ENCODE measurements at regions not wholly inside any gene's neighbourhood (a gene's known extent, or its start where the extent isn't known, plus 50 kb on each side); places are given as distances from the start of the nearest gene placed in this dataset.

DNA sequence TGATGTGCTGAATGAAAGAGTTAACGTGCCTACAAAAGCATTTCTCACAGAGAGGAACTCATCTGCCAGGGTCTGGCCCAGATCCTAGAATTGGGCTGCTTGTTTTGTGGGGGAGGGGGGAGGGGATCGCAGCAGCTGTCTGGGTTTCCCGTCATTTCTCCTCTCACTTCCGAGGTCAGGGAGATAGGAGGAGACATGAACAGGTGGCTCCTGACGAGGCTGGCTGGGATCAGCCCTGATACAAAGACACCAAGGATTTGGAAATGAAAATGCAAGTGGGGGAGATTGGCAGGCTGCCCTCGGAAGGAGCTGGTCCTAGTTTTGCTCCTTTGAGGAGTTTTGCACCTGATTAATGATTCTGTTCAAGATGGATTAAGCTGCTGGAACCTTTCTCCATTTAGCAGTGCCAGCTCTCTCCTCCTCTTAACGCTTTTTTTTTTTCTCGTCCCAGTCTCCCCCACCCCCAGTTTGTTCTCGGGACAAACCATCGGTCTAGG is 86.8 kb upstream of the KMT2C start:
- ATAC-seq (ENCODE audit: low read depth) = peak; percentile 46; the same call in 1 of the 2 replicates

More for the DNA sequence above, 86.8 kb upstream of the KMT2C start:
- Histone ChIP-seq H3K23ac (ENCODE audit: low read depth, low read length) (no peak overlapping the region), H3K27me3 (ENCODE audit: control insufficient read depth, insufficient read depth, low read length) (no peaks in the 10 kb centered on the region), H2BK15ac (ENCODE audit: low read depth, low read length) (no peak overlapping the region), H3K36me3 (ENCODE audit: control insufficient read depth, insufficient read depth, low read length) (no peaks in the 10 kb centered on the region), H3K9ac (ENCODE audit: low read depth, low read length) (no peak overlapping the region), H3K4me3 (ENCODE audit: insufficient read depth, low read depth, low read length) (peak overlapping the region; percentile 19), H3K4ac (ENCODE audit: low read depth, low read length) (no peak overlapping the region), H2AFZ (replicated peaks; ENCODE audit: low read length, poor library complexity) (peak overlapping the region; percentile 67), H3K4me2 (ENCODE audit: low read depth, low read length) (peak overlapping the region; percentile 70), H3K14ac (replicated peaks; ENCODE audit: low read depth, low read length) (no peak overlapping the region), H3K27ac (ENCODE audit: insufficient read depth, low read length) (no peak overlapping the region), H4K5ac (ENCODE audit: low read depth, low read length) (no peak overlapping the region), H2AK5ac (ENCODE audit: low read depth, low read length) (no peak overlapping the region), H3K56ac (ENCODE audit: extremely low read depth, insufficient read depth, low read length) (no peak overlapping the region), H3K18ac (ENCODE audit: low read depth, low read length) (no peak overlapping the region), H4K20me1 (ENCODE audit: insufficient read depth, low read length) (no peaks in the 10 kb centered on the region), H4K8ac (ENCODE audit: low read depth in 2 of 2, low read length in 2 of 2) (no peak overlapping the region), H3K9me1 (ENCODE audit: insufficient read depth, low read length) (no peaks in the 10 kb centered on the region), H3K4me1 (ENCODE audit: control insufficient read depth, insufficient read depth, low read length) (no peaks in the 10 kb centered on the region), H2BK120ac (ENCODE audit: low read depth, low read length) (no peak overlapping the region), H2BK20ac (ENCODE audit: low read depth, low read length) (no peak overlapping the region), H2BK5ac (ENCODE audit: low read depth, low read length, poor library complexity, severe bottlenecking) (no peak overlapping the region), H3K9me3 (ENCODE audit: control insufficient read depth, insufficient read depth, low read length) (peaks cover 3% of the 10 kb centered on the region), H3K79me1 (ENCODE audit: low read depth in 1 of 2, low read length in 2 of 2) (no peaks in the 10 kb centered on the region), H2AK9ac (replicated peaks; ENCODE audit: low read depth, low read length, poor library complexity) (no peak overlapping the region), H4K91ac (ENCODE audit: insufficient read depth, low read depth, low read length) (no peak overlapping the region)
- in situ Hi-C loops (cut with MboI; ENCODE audit: low sequenced_read_pairs) = no loop called here
- dilution Hi-C loops (cut with HindIII; ENCODE audit: low sequenced_read_pairs, unreplicated experiment) = no loop called here
- CTCF ChIA-PET = no interaction called here
- intact Hi-C loops (cut with micrococcal nuclease) = no loop called here
- no peak for DNase-seq
- TF ChIP-seq MAFK (IDR thresholded peaks at IDR 0.05; ENCODE audit: low read depth, low read length) (no peak), RFX5 (IDR thresholded peaks at IDR 0.05; ENCODE audit: low read depth, low read length) (no peak), RAD21 (IDR thresholded peaks at IDR 0.05; ENCODE audit: low read length) (no peak), MAZ (IDR thresholded peaks at IDR 0.05; ENCODE audit: borderline replicate concordance, low read depth, low read length) (no peak), FOS (IDR thresholded peaks at IDR 0.05; ENCODE audit: low read depth, low read length) (no peak), RCOR1 (IDR thresholded peaks at IDR 0.05; ENCODE audit: insufficient replicate concordance, low read length) (no peak), POLR2A (IDR thresholded peaks at IDR 0.05; ENCODE audit: low read depth, low read length) (no peak), USF2 (IDR thresholded peaks at IDR 0.05; ENCODE audit: low read depth, low read length) (no peak), MXI1 (IDR thresholded peaks at IDR 0.05; ENCODE audit: borderline replicate concordance, low read depth, low read length) (no peak), BHLHE40 (IDR thresholded peaks at IDR 0.05; ENCODE audit: low read depth, low read length) (no peak), CHD1 (IDR thresholded peaks at IDR 0.05; ENCODE audit: low read depth, low read length) (no peak), SMC3 (IDR thresholded peaks at IDR 0.05; ENCODE audit: low read depth, low read length) (no peak), NFE2L2 (IDR thresholded peaks at IDR 0.05; ENCODE audit: low read depth, low read length) (no peak), CEBPB (IDR thresholded peaks at IDR 0.05; ENCODE audit: low read depth, low read length) (no peak)
- TF ChIP-seq, protein P1, sequence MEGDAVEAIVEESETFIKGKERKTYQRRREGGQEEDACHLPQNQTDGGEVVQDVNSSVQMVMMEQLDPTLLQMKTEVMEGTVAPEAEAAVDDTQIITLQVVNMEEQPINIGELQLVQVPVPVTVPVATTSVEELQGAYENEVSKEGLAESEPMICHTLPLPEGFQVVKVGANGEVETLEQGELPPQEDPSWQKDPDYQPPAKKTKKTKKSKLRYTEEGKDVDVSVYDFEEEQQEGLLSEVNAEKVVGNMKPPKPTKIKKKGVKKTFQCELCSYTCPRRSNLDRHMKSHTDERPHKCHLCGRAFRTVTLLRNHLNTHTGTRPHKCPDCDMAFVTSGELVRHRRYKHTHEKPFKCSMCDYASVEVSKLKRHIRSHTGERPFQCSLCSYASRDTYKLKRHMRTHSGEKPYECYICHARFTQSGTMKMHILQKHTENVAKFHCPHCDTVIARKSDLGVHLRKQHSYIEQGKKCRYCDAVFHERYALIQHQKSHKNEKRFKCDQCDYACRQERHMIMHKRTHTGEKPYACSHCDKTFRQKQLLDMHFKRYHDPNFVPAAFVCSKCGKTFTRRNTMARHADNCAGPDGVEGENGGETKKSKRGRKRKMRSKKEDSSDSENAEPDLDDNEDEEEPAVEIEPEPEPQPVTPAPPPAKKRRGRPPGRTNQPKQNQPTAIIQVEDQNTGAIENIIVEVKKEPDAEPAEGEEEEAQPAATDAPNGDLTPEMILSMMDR (conservative IDR thresholded peaks at IDR 0.05; ENCODE audit: low read depth, low read length) = no peak
- TF ChIP-seq, protein P2, sequence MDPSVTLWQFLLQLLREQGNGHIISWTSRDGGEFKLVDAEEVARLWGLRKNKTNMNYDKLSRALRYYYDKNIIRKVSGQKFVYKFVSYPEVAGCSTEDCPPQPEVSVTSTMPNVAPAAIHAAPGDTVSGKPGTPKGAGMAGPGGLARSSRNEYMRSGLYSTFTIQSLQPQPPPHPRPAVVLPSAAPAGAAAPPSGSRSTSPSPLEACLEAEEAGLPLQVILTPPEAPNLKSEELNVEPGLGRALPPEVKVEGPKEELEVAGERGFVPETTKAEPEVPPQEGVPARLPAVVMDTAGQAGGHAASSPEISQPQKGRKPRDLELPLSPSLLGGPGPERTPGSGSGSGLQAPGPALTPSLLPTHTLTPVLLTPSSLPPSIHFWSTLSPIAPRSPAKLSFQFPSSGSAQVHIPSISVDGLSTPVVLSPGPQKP (IDR thresholded peaks at IDR 0.05; ENCODE audit: borderline replicate concordance, low read depth, low read length) = no peak
- POLR2A ChIA-PET (ENCODE audit: unreplicated experiment) = interaction anchor here (0.6 kb wide), 1 partner anchor 30 kb away, joined by 4 read pairs; no protein-coding TSS in a partner anchor
- WGBS, 2 experiments (ENCODE audit: extremely low coverage in 2 of 2, insufficient read length in 1 of 2) = 0% methylated on average over 2 of the region's 10 CpGs; no CpG with 5 or more reads in 1 of the 2 experiments
- no TSS peak for BruUV-seq (replicated peaks)
